BJ (cell line): ENCODE measurements at regions not wholly inside any gene's neighbourhood (a gene's known extent, or its start where the extent isn't known, plus 50 kb on each side); places are given as distances from the start of the nearest gene placed in this dataset.

Source experiments
- CTCF ChIA-PET: fragments of 350-600 bp; formaldehyde crosslinking; extraction: SDS; loops from one replicate; lab custom pipeline; 2021; ENCODE audit warnings: antibody characterized with exemption, inconsistent platforms; lab: Yijun Ruan, JAX
- POLR2A ChIA-PET: fragments of 300-600 bp; sonication (Branson Sonifier 250); formaldehyde crosslinking; extraction: SDS; loops from one replicate; lab custom pipeline; 2021; ENCODE audit warnings: antibody characterized with exemption; lab: Charles Lee
- DNase-seq: peaks from one replicate; pipeline ENCODE4 v3.0.0-alpha.2; 2011; ENCODE audit warnings: low read depth
- H3K27me3 ChIP-seq: 2 replicates; pipeline ENCODE4 v1.6.0; 2011; ENCODE audit warnings: low read length; ENCODE audit not compliant: control insufficient read depth, insufficient read depth
- H3K36me3 ChIP-seq: 2 replicates; pipeline ENCODE4 v1.5.1; 2011; ENCODE audit warnings: low read length; ENCODE audit not compliant: control insufficient read depth, insufficient read depth
- H3K4me3 ChIP-seq: 2 replicates; pipeline ENCODE4 v1.5.1; 2011; ENCODE audit warnings: low read depth, mild to moderate bottlenecking, control low read depth, low read length
- CTCF ChIP-seq: IDR thresholded peaks from 2 replicates; pipeline ENCODE4 v1.5.1; 2011; ENCODE audit warnings: low read depth, mild to moderate bottlenecking, control low read depth, inconsistent platforms, low read length, moderate library complexity; ENCODE audit not compliant: insufficient read depth

GRCh38 chr12:84685379-84685778, 227.2 kb downstream of the SLC6A15 start:
- TF ChIP-seq CTCF, result no peak
- Histone ChIP-seq H3K27me3 (no peaks in the 10 kb centered on the region), H3K36me3 (no peaks in the 10 kb centered on the region), H3K4me3 (no peak overlapping the region)
- POLR2A ChIA-PET, result no interaction called here
- no peak for DNase-seq
- CTCF ChIA-PET, result no interaction called here

- H3K4me3 ChIP-seq, result no peak overlapping the region
- no peak for TF ChIP-seq CTCF
- no peaks in the 10 kb centered on the region for H3K27me3 ChIP-seq
- POLR2A ChIA-PET, result no interaction called here
- no peaks in the 10 kb centered on the region for H3K36me3 ChIP-seq
- CTCF ChIA-PET, result no interaction called here
- DNase-seq, result no peak
These were observed 235.8 kb downstream of the SLC6A15 start for GRCh38 chr12:84676787-84677186.

- H3K36me3 ChIP-seq, result no peaks in the 10 kb centered on the region
- H3K4me3 ChIP-seq, result no peak overlapping the region
- no peaks in the 10 kb centered on the region for H3K27me3 ChIP-seq
- ChIA-PET POLR2A (no interaction called here), CTCF (no interaction called here)
- no peak for TF ChIP-seq CTCF
- peak; percentile 59 for DNase-seq
These were observed 250.8 kb downstream of the SLC6A15 start for GRCh38 chr12:84661786-84662185.

DNA sequence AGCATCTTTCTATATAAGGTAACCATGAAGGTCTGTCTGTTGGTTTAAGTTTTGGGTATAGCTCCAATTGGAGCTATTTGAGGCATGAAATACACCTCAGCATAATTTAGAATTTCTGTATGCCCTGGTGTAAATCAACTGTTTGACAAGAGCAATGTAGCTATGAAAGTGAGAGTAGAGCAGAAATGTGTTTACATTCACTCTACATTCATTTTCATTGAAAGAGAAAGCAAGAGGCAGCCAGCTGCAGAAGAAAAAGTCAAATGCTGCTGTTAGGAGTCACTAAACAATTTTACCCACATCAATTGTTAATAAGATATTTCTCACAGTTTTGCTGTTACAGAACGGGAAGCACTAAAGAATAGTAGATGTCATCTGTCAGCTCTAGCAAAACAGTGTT, 252.5 kb downstream of the SLC6A15 start:
- no peak overlapping the region for H3K4me3 ChIP-seq
- ChIA-PET CTCF (no interaction called here), POLR2A (no interaction called here)
- H3K36me3 ChIP-seq, result no peaks in the 10 kb centered on the region
- no peak for TF ChIP-seq CTCF
- no peaks in the 10 kb centered on the region for H3K27me3 ChIP-seq
- DNase-seq, result no peak

GRCh38 chr12:84658877-84659276, 253.7 kb downstream of the SLC6A15 start:
- no peak for TF ChIP-seq CTCF
- H3K27me3 ChIP-seq, result no peaks in the 10 kb centered on the region
- no peaks in the 10 kb centered on the region for H3K36me3 ChIP-seq
- POLR2A ChIA-PET, result interaction anchor here (0.7 kb wide), 1 partner anchor 31 kb away, joined by 3 read pairs; no protein-coding TSS in a partner anchor
- CTCF ChIA-PET, result interaction anchor here (0.6 kb wide), 1 partner anchor 27 kb away, joined by 3 read pairs; no protein-coding TSS in a partner anchor
- H3K4me3 ChIP-seq, result no peak overlapping the region
- no peak for DNase-seq
